Cardiac fibroblast (primary cell): ENCODE measurements at regions not wholly inside any gene's neighbourhood (a gene's known extent, or its start where the extent isn't known, plus 50 kb on each side); places are given as distances from the start of the nearest gene placed in this dataset.

Experiments
- DNase-seq, 2 donors: peaks; one replicate each; pipeline versions ENCODE4 v3.0.0 to v3.0.0-alpha.2; 2010; ENCODE audit warnings: low read depth in 2 of 2
- H3K4me3 ChIP-seq, 2 donors: replicated peaks in 1 of 2; 1 replicate in 1 of 2; 2 replicates in 1 of 2; pipeline ENCODE4 v1.5.1; 2011; ENCODE audit warnings: low read depth in 2 of 2, low read length in 2 of 2, mild to moderate bottlenecking in 2 of 2, moderate library complexity in 1 of 2
- CTCF ChIP-seq: IDR thresholded peaks from one replicate; pipeline ENCODE4 v1.5.1; 2011; ENCODE audit warnings: low read depth, mild to moderate bottlenecking, low read length, inconsistent platforms

DNA sequence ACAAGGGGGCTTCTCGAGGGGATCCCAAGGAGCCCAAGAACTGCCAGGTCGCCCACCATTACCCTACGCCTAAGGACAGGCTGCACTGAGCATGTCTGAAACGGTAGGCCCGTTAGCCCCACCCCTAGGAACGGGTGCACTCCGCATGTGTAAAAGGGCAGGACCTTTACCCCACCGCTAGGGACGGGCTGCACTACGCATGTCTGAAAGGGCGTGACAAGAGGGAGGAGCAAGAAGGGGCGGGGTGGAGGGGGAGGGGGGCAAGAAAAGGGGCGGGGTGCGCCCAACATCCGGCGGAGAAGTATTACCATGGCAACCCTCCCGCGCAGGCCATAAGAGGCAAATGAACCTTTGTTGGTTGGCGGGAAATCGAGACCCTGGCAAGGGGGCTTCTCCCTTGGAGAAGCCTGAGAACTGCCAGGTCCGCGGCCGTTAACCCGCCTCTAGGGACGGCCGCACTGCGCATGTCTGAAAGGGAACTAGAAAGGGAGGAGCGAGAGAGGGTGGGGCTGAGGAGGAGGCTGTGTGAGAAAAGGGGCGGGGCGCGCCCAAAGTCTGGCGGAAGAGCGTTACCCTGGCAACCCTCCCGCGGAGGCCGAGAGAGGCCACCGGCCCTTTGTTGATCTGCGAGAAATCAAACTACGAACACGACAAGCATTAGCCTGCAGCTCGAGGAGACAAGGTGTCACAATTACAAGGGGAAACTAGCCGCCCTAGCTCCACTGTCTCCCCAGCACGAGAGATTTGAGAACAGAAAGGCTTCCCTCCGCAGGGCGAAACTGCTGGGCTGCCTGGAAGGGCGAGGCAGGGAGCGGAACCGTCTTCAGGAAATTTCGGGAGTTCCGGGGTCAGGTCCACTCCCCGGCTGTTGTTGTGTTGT is 2046.8 kb downstream of the TP53TG3F start:
- no peak overlapping the region for H3K4me3 ChIP-seq
- no peak for TF ChIP-seq CTCF
- DNase-seq: no peak

- TF ChIP-seq CTCF: no peak
- DNase-seq: no peak
- H3K4me3 ChIP-seq: no peak overlapping the region
These were observed 2047.4 kb downstream of the TP53TG3F start for GRCh38 chr16:35506898-35507194.

DNA sequence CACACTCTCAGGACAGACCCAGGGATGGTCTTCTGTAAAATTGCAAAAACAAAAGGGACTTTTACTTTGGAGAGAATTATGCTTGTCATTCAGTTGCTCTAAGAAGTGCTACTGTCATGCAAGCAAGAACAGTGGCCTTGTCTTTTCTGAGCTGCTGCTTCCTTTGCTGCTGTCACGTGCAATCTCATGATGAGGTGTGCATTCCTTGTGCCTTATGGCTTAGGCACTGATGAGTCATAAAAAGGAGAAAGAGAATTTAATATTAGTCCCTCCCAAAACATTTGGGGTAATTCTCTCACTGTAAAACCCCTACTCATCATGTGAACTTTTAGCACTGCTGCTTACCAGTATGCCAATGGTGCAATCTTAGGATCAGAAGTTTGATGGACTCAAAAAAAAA is 2051.3 kb downstream of the TP53TG3F start:
- DNase-seq: no peak
- H3K4me3 ChIP-seq: no peak overlapping the region
- TF ChIP-seq CTCF: no peak

DNA sequence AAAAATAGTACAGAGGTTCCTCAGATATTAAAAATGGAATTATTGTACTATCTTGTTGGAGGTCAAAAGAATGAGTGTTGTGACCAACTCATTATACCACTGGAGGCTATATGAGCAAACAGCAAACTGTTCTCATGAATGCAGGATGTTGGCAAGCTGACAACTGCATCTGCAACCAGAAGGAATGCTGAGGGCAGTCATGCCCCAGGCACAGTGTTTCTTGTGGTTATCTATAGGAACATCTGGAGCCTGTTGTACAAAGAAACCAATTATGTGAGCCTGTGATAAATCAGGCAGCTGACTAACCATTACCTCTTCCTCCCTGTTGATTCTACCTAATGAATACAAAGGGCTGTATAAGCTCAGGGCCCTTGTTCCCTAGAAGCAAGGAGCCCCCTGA is 2057.1 kb downstream of the TP53TG3F start:
- no peak for DNase-seq
- no peak for TF ChIP-seq CTCF
- H3K4me3 ChIP-seq: no peak overlapping the region

- no peak overlapping the region for H3K4me3 ChIP-seq
- TF ChIP-seq CTCF: no peak
- no peak for DNase-seq
These were observed 2057.6 kb downstream of the TP53TG3F start for GRCh38 chr16:35516971-35517370.

GRCh38 chr16:35523991-35524390 is 2064.6 kb downstream of the TP53TG3F start:
- TF ChIP-seq CTCF: no peak
- H3K4me3 ChIP-seq: no peak overlapping the region
- no peak for DNase-seq

GRCh38 chr16:35525979-35526590 is 2066.7 kb downstream of the TP53TG3F start:
- no peak for TF ChIP-seq CTCF
- DNase-seq: no peak
- no peak overlapping the region for H3K4me3 ChIP-seq
